GM12864 (cell line): ENCODE measurements at regions not wholly inside any gene's neighbourhood (a gene's known extent, or its start where the extent isn't known, plus 50 kb on each side); places are given as distances from the start of the nearest gene placed in this dataset.

Source experiments
- DNase-seq: peaks from one replicate; pipeline ENCODE4 v3.0.0-alpha.2; 2011; ENCODE audit warnings: low read depth
- H3K4me3 ChIP-seq: 2 replicates; pipeline ENCODE4 v1.5.1; 2011; ENCODE audit warnings: mild to moderate bottlenecking, low read depth, low read length, control low read depth
- TF ChIP-seq, protein P1 (sequence below): IDR thresholded peaks from 2 replicates; pipeline ENCODE4 v1.5.1; 2011; ENCODE audit warnings: low read depth, mild to moderate bottlenecking, moderate library complexity, low read length, control low read depth, inconsistent platforms; ENCODE audit errors: missing control alignments

DNA sequence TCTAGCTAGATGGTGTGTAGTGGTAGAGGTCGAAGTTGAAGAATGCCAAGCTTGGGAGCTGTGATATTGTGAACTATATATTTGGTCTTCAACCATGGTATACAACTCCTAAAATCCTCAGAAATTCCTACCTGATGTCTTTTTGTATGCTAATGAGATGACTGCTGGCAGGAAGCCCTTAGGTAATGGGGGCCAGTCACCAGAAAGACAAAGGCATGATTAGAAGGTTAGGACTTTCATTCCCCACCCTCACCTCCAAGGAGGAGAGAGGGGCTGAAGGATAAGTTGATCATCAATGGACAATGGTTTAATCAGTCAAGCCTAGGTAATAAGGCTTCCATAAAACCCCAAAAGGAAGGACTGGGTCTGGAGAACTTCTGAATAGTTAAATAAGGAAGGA, 285.7 kb upstream of the POU5F2 start:
- no peak overlapping the region for H3K4me3 ChIP-seq
- DNase-seq, result no peak
- TF ChIP-seq, protein P1, sequence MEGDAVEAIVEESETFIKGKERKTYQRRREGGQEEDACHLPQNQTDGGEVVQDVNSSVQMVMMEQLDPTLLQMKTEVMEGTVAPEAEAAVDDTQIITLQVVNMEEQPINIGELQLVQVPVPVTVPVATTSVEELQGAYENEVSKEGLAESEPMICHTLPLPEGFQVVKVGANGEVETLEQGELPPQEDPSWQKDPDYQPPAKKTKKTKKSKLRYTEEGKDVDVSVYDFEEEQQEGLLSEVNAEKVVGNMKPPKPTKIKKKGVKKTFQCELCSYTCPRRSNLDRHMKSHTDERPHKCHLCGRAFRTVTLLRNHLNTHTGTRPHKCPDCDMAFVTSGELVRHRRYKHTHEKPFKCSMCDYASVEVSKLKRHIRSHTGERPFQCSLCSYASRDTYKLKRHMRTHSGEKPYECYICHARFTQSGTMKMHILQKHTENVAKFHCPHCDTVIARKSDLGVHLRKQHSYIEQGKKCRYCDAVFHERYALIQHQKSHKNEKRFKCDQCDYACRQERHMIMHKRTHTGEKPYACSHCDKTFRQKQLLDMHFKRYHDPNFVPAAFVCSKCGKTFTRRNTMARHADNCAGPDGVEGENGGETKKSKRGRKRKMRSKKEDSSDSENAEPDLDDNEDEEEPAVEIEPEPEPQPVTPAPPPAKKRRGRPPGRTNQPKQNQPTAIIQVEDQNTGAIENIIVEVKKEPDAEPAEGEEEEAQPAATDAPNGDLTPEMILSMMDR, result no peak

DNA sequence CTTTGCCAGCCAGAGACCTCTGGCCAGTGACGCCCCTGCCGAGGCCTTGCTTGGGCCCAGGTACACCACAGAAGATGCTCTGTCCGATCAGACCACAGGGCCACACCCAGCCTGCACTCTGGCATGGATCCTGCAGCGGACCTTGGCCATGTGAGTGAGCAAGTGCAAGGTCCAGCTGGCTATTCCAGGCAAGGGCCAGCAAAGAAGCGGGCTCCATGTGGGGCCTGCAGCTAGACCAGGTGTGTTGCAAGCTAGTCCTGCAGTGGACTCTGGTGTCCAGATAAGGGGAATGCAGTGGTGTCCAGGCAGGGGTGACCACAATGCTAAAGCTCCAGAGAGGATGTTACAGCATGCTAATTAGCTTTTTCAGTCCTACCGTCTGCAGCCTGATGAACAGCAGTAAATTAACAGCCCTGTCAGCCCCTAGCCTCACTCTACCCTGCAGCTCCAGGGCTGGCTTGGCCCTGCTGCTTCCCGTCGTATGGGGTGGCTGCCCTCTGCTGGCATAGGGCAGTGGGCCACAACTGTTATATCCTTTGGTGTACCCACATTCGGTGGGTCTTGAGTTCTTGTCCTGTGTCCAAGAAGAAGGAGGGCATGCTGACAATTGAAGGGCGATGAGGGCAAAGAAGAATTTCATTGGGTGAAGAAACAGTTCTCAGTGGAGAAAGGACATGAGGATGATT, 284.5 kb upstream of the POU5F2 start:
- DNase-seq, result no peak
- TF ChIP-seq, protein P1, result no peak

DNA sequence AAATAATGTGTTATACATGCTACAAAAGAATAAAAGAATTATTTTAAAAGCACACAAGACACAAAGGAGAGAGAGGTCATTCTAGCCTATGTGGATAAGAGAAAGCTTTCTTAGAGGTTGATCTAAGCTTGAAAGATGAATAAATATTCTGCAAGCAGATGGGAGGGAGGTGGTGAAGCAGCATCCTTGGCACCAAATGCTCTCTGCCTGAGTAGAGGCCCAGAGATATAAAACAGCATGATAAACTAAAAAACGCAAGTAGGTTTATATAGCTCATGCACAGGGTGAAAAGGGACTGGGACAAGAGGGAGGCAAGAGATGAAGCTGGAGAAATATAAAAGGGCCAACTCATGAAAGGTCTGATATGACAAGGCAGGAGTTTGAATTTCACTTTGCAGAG, 283.2 kb upstream of the POU5F2 start:
- no peak overlapping the region for H3K4me3 ChIP-seq
- TF ChIP-seq, protein P1, result no peak
- DNase-seq, result no peak

More for the DNA sequence above, 284.5 kb upstream of the POU5F2 start:
- no peak overlapping the region for H3K4me3 ChIP-seq

DNA sequence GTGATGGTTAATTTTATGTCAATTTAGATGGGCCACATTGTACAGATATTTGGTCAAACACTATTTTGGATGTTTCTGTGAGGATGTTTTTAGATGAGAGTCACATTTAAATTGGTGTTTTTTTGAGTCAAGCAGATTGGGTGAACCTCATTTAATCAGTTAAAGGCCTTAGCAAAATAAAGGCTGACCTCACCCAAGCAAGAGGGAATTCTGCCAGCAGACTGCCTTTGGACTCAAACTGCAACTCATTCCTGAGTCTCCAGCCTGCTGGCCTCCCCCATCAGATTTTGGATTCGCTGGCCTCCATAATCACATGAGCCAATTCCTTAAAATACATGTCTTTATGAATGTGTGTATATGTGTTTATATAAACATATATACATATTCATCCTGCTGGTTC, 282.7 kb upstream of the POU5F2 start:
- TF ChIP-seq, protein P1, result no peak
- DNase-seq, result no peak
- no peak overlapping the region for H3K4me3 ChIP-seq

DNA sequence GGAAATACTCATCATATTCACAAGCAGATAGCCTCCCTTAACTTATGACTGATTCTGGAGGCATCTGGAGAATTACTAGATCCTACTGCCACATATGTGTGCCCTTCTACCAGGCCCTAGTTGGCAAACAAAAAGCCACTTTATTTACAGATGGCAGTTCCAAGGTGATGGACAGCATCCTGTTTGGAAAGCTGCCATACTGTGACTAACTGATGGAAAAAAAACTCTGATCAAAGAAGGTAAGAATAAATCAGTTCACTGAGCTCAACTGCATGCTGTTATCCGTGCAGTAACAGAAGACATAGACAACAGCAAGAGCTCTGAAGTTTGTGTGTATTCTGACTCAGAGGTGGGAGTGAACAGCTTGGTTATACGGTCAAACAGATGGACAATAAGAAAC, 279.8 kb upstream of the POU5F2 start:
- TF ChIP-seq, protein P1, result no peak
- DNase-seq, result no peak

DNA sequence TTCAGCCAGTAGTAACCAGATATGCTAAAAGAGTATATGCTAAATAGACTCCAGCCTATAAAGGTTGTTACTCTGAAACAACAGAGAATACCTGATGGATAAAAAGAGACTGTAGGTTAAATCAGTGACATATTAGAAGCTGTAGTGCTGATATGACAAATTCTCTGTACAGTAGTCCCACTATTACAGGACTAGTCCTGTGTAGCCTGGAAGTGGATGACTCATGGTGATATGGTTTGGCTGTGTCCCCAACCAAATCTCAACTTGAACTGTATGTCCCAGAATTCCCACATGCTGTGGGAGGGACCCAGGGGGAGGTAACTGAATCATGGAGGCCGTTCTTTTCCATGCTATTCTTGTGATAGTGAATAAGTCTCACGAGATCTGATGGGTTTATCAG, 276.2 kb upstream of the POU5F2 start:
- H3K4me3 ChIP-seq, result no peak overlapping the region
- TF ChIP-seq, protein P1, result no peak
- no peak for DNase-seq

More for the DNA sequence above, 279.8 kb upstream of the POU5F2 start:
- no peak overlapping the region for H3K4me3 ChIP-seq

DNA sequence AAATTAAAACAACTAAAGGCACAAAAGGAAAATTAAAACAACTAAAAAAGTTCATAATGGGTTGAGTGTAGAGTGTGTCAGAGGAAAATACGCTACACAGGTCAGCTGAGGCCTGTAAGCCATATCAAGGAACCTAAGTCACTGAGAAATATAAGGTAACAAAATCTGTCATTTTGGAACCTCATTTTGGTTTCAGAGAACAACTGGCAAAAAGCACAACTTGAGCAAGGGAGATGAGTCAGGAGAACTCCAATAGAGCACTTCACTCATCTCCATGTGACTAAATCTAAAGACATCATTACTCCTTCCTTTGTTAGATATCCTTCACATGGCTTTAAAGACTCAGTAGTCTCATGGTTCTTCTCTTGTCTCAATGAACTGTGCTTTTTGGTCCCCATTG, 269.4 kb upstream of the POU5F2 start:
- TF ChIP-seq, protein P1, result no peak
- DNase-seq, result no peak
- H3K4me3 ChIP-seq, result no peak overlapping the region
